ENCODE measurements at regions not wholly inside any gene's neighbourhood (a gene's known extent, or its start where the extent isn't known, plus 50 kb on each side); places are given as distances from the start of the nearest gene placed in this dataset.

- no peak for TF ChIP-seq CTCF (IDR thresholded peaks at IDR 0.05; ENCODE audit: borderline replicate concordance, control extremely low read depth, extremely low read depth, insufficient read depth, missing control alignments)
- in situ Hi-C loops (cut with MboI; ENCODE audit: low sequenced_read_pairs, unreplicated experiment) = no loop called here
- DNase-seq (ENCODE audit: low spot score) = no peak
Measured at GRCh38 chr3:150248888-150249681, 159.0 kb upstream of the TSC22D2 start.

DNA sequence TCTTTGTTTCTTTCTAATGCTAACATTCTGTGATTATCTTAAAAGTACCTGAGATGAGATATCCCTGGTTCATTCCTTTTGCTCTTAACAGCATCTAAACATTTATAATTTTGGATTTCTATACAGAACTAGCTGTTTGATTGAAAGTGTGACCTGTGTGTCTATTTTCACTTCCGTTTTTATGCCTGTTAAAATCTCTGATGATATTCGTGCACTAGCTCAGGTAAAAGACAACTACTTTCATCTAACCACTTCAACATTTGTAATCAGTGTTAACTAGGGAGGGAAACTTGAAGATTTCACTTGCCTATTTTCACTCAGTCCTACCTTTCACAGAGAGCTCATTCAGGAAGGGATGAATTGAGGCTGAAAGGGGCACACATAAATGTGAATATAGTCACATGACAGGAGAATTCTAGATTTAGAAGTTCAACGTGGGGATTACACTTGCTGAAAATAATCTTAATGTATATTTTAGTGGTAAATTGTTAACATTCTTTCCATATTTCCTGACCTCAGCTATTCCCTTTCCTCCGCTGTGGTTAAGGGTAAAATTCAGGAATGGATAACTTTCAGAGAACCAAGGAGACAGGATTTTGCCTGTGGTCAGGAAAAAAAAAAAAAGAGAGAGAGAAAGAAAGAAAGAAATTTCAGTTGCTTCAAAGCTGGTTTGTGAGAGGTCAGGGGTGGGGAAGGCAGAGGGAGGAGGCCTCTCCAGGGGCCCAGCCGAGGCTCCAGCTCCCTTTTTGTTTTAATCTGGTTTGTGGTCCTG lies 159.8 kb upstream of the TSC22D2 start:
- no peak for TF ChIP-seq CTCF (IDR thresholded peaks at IDR 0.05; ENCODE audit: borderline replicate concordance, control extremely low read depth, extremely low read depth, insufficient read depth, missing control alignments)
- DNase-seq (ENCODE audit: low spot score) = no peak
- in situ Hi-C loops (cut with MboI; ENCODE audit: low sequenced_read_pairs, unreplicated experiment) = no loop called here

DNA sequence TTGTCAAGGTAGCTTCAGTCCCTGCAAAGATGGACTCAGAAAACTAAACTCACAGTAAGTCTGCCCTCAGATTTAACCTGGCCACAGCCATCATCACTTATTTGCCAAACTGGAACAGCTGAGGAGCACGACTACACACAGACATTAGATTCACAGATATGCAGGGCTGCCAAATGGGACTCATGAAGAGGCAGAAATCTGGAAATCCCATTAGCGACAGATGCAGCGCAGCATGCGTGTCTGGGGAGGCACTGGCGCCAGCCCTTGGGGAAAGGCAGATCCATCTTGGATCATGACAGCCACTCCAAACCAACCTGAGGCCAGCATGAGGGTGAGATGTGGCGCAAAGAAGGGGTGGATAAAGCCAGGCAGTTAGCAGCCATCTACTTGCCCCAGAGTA lies 160.7 kb upstream of the TSC22D2 start:
- in situ Hi-C loops (cut with MboI; ENCODE audit: low sequenced_read_pairs, unreplicated experiment) = no loop called here
- TF ChIP-seq CTCF (IDR thresholded peaks at IDR 0.05; ENCODE audit: borderline replicate concordance, control extremely low read depth, extremely low read depth, insufficient read depth, missing control alignments) = no peak
- DNase-seq (ENCODE audit: low spot score) = no peak

- no peak for TF ChIP-seq CTCF (IDR thresholded peaks at IDR 0.05; ENCODE audit: borderline replicate concordance, control extremely low read depth, extremely low read depth, insufficient read depth, missing control alignments)
- in situ Hi-C loops (cut with MboI; ENCODE audit: low sequenced_read_pairs, unreplicated experiment) = no loop called here
- no peak for DNase-seq (ENCODE audit: low spot score)
Measured at GRCh38 chr3:150243466-150243865, 164.6 kb upstream of the TSC22D2 start.

DNA sequence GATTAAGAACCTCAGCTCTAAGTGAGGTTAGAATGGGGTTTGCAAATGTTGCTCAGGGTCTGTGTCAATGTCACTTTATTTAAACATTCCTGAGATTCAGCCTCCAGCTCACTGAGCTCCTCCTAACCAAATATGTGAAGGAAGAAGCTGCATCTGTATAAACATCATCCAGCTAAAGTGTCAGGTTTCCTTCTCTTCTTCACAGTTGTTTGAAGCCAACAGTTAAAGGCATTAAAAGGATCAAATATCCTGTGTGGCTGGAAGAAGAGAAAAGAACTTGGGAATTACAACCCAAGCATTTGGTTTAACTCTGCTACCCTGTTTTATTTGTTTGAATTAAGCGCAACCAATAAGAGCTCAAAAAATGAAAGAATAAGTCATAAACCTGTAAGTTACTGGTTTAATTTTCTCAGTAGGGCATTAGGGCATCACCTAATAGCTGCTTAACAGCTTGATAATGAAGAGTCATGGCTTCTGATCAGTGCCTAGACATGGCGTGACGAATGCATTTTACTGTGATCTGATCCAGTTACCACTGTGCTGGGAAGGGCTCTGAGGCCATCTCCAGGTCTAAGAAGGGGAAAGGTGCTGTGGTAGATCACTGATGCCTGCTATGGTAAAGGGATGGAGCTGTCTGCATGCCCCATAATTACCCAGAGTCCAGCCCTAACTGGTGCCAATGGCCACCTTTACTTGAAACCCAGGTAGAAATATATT lies 165.7 kb upstream of the TSC22D2 start:
- in situ Hi-C loops (cut with MboI; ENCODE audit: low sequenced_read_pairs, unreplicated experiment) = no loop called here
- no peak for TF ChIP-seq CTCF (IDR thresholded peaks at IDR 0.05; ENCODE audit: borderline replicate concordance, control extremely low read depth, extremely low read depth, insufficient read depth, missing control alignments)
- no peak for DNase-seq (ENCODE audit: low spot score)

- in situ Hi-C loops (cut with MboI; ENCODE audit: low sequenced_read_pairs, unreplicated experiment) = no loop called here
Measured at GRCh38 chr3:150240891-150241290, 167.2 kb upstream of the TSC22D2 start.

More at GRCh38 chr3:150240891-150241290, 167.2 kb upstream of the TSC22D2 start:
- TF ChIP-seq CTCF (IDR thresholded peaks at IDR 0.05; ENCODE audit: borderline replicate concordance, control extremely low read depth, extremely low read depth, insufficient read depth, missing control alignments) = no peak
- no peak for DNase-seq (ENCODE audit: low spot score)

Data from GM13976 (cell line).